ENCODE measurements at regions not wholly inside any gene's neighbourhood (a gene's known extent, or its start where the extent isn't known, plus 50 kb on each side); places are given as distances from the start of the nearest gene placed in this dataset.

- no peak for DNase-seq
These were observed 174.1 kb downstream of the CDH26 start for GRCh38 chr20:60132162-60132826.

- no peak for DNase-seq
These were observed 174.8 kb downstream of the CDH26 start for GRCh38 chr20:60132827-60133670.

- DNase-seq = no peak
These were observed 177.1 kb downstream of the CDH26 start for GRCh38 chr20:60135276-60135675.

- DNase-seq = peak; percentile 37
These were observed 178.6 kb downstream of the CDH26 start for GRCh38 chr20:60136645-60137401.

DNA sequence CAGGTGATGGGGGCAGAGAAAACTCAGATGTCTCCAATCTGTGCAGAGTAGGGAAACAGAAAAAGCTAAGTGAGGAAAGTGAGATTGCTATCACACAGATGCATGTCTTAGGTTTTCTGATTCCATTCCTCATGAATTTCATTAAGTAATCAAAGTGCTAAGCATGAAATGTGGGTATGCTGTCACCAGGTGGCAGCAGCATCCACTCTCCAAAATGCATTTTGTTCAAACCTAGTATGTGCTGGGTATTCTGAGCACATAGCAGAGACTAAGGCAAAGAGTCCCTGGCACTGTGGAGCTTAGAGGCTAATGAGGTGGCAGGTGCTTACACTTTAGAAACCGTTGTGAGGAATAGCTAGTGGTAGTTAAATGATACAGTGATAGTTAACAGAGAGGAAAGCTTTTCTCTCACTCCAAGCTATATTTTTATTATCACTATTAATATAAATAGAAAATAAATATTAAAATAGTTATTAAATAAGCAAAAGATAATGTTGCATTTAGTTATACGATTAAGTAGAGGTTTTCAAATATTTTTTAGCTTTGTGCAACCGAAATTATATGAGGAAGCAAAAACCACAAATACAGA is 179.5 kb downstream of the CDH26 start:
- DNase-seq = no peak

DNA sequence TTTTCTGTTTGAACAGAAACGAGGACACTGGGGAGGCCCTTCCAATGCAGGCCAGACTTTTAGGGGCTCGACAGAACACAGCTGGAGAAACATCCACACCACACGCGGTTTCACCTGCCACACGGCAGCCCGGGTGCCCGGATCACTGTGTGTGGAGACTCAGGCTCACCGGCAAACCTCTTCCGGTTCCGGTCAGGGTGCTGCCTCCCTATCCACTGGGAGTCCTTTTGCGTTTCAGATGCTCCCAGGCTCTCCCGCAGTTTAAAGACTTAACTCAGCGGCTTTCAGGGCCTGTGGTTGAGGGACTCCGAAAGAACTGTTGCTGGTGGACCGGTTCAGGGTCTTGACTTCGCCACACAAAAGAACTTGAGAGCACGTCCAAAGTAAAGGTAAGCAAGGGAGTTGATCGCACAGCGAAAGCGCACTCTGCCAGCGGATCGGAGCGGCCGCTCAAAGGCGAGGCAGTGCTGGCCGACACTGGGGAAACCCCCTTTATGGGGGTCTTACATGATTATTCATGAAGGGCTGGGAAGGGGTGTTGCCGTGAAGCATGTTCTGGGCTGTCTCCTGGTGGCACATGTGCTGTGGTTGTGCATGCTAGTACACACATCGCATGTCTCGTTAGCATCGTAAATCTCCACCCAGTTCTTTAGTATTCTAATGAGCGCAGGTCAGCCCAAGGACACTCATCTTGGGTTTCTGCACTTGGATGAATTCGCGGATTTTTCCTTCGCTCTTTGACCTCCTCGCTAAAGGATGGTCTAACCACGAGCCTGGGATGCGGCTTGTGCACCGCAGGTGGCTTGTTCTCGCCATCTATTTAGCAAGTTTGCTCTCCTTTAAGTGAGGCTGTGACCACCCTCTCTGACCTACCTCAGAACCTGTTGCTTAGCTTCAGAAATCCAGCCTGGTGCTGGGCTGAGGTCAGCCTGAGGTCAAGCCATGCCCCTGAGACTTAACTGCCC is 180.3 kb downstream of the CDH26 start:
- no peak for DNase-seq

DNA sequence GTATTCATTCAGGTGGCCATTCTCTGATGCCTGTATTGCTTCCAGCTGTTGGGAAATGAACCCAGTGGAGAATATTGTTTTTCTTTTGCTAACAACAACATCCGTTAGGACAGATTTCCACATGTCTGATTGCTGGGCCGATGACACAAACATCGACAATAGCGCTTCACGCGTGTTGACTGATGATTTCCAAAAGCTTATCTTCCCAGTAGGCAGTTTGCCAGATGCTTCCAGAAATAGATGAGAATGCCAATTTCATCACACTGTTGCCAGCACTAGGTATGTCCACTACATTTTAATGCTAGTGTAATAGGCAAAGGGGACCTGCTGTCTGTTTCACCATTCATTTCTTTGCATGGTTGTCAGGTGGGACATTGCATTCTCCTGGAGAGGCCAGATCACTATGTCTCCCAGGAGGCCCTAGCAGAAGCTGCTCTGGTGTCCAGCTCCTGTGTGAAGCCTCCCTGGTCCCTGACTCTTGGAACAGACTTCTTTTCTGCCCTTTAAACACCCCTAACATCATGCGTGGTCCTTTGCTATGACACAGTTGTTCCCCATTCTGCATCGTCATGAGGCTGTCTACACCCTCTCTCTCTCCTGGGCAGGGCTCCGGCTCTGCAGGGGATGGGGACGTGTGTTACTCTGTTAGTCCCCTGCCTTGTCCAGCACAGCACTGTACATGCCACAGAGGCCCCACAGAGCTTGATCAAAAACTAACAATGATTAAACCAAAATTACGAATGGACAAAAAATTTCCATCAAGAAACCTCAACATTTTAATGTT is 181.6 kb downstream of the CDH26 start:
- DNase-seq = no peak

- no peak for DNase-seq
These were observed 184.4 kb downstream of the CDH26 start for GRCh38 chr20:60142587-60142986.

GRCh38 chr20:60143261-60143842 is 185.1 kb downstream of the CDH26 start:
- no peak for DNase-seq

DNA sequence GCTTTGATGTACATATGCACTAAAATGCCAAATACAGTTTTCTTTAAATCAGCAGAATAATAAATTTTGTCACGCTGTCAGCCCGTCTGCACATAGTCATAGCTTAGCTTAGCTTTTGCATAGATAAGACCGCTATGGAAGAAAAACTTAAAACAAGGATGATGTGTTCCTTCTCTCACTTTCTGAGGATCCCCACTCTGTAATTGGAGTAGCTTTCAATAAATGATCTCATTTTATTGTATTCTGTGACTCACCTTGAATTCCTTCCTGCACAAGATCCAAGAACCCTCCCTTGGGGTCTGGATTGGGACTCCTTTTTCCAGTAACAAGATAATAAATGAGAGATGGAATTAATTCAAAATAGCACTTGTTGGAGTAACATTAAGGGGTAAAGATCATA is 186.2 kb downstream of the CDH26 start:
- no peak for DNase-seq

DNA sequence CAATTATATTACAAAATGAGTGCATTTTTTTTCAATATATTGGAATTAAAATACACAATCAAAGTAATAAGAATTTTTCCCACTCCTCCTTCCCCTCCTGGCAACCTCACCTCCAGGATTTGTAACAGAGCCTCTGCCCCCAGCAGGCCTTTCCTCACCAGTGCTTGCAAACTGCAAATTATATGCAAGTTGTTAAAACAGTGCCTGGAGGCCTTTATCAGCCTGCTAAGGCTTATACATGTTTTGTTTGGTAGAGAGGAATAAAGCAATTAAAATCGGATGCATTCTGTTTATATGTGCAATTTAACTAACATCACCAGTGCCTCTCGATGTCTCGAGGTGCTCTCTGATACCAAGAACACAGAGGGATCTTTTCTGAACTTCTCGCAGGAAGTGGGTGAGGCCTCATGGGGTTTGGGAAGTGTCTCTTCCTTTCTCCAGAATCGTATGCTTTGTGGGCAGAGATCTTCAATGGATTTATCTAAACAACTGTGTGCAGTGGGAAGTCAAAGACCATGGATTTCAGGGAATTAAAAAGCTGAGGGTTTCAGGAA is 186.8 kb downstream of the CDH26 start:
- DNase-seq = no peak

- DNase-seq = no peak
These were observed 188.8 kb downstream of the CDH26 start for GRCh38 chr20:60147004-60147403.

GRCh38 chr20:60148885-60149284 is 190.7 kb downstream of the CDH26 start:
- DNase-seq = no peak

- DNase-seq = no peak
These were observed 194.6 kb downstream of the CDH26 start for GRCh38 chr20:60152792-60153191.

GRCh38 chr20:60160451-60161145 is 202.4 kb downstream of the CDH26 start:
- DNase-seq = no peak

- no peak for DNase-seq
These were observed 209.6 kb downstream of the CDH26 start for GRCh38 chr20:60167812-60168211.

DNA sequence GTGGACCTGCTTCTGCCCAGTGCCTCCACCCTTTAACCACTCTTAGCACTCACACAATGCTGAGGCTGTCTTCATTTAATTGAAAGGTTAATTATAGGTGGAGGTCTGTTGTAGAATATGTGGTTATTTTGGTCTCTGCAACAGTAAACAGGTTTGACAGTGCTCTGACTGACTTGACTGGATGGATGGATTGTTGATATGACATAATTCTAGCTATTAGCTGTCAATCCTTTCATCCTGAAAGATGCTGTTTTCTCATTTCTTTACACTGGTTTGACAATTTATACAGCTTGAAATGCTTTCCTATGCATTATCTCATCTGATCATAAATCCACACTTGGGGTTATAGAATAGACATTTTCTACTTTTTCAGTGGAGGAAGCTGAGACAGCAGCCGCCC is 210.7 kb downstream of the CDH26 start:
- DNase-seq = no peak

DNA sequence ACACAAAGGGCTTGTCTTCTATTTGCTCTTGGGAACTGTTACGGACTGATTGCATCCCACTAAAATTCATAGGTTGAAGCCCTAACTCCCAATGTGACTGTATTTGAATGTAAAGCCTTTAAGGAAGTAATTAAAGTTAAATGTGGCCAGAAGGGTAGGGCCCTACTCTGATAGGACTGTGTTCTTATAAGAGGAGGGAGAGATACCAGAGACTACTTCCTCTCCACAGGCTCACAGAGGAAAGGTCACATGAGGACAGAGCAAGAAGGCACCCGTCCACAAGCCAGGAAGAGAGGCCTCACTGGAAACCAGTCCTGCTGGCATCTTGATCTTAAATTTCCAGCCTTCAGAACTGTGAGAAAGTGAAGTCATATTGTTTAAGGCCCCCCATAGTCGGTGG is 211.9 kb downstream of the CDH26 start:
- no peak for DNase-seq

GRCh38 chr20:60171313-60171712 is 213.1 kb downstream of the CDH26 start:
- DNase-seq = no peak

- DNase-seq = no peak
These were observed 213.5 kb downstream of the CDH26 start for GRCh38 chr20:60171738-60172137.
